Keratinocyte (primary cell): ENCODE measurements at regions not wholly inside any gene's neighbourhood (a gene's known extent, or its start where the extent isn't known, plus 50 kb on each side); places are given as distances from the start of the nearest gene placed in this dataset.

Experiments used
- DNase-seq: peaks from one replicate; pipeline ENCODE4 v3.0.0-alpha.2; 2011; ENCODE audit warnings: low read depth, missing footprints, low spot score
- FAIRE-seq: peaks from 2 replicates; lab custom pipeline; 2011; peaks lifted over from hg19 to GRCh38; lab: Jason Lieb, UNC
- H2AFZ ChIP-seq: 2 replicates; pipeline ENCODE4 v1.6.0; 2012; ENCODE audit warnings: low read length, control low read depth, inconsistent platforms; ENCODE audit not compliant: control insufficient read depth
- H3K27ac ChIP-seq: 2 replicates; pipeline ENCODE4 v1.5.1; 2011; ENCODE audit warnings: low read length; ENCODE audit not compliant: control insufficient read depth, insufficient read depth
- H3K27me3 ChIP-seq: 3 replicates; pipeline ENCODE4 v1.6.0; 2011; ENCODE audit warnings: low read length; ENCODE audit not compliant: control insufficient read depth, insufficient read depth; ENCODE audit errors: extremely low read depth
- H3K36me3 ChIP-seq, 2 experiments: 2 replicates in 1 of 2; 3 replicates in 1 of 2; pipeline ENCODE4 v1.5.1; 2011; ENCODE audit warnings: low read length in 2 of 2, mild to moderate bottlenecking in 1 of 2; ENCODE audit not compliant: control insufficient read depth in 2 of 2, insufficient read depth in 2 of 2; ENCODE audit errors: extremely low read depth in 1 of 2
- H3K4me1 ChIP-seq: 3 replicates; pipeline ENCODE4 v1.5.1; 2011; ENCODE audit warnings: low read length; ENCODE audit not compliant: control insufficient read depth, insufficient read depth; ENCODE audit errors: extremely low read depth
- H3K4me2 ChIP-seq: 3 replicates; pipeline ENCODE4 v1.6.0; 2011; ENCODE audit warnings: low read depth, low read length; ENCODE audit not compliant: control insufficient read depth, insufficient read depth; ENCODE audit errors: extremely low read depth
- H3K4me3 ChIP-seq, 3 experiments: fragments of 200-600 bp in 1 of 3; sonication (generic) in 1 of 3; 2 replicates in 2 of 3; 3 replicates in 1 of 3; pipeline ENCODE4 v1.5.1; 2011 to 2016; ENCODE audit warnings: low read length in 3 of 3, mild to moderate bottlenecking in 3 of 3, control low read depth in 2 of 3, inconsistent platforms in 1 of 3, low read depth in 1 of 3, mixed read lengths in 1 of 3, mixed run types in 1 of 3, moderate library complexity in 1 of 3; ENCODE audit not compliant: control insufficient read depth in 2 of 3, insufficient read depth in 2 of 3; ENCODE audit errors: extremely low read depth in 1 of 3
- H3K79me2 ChIP-seq: 2 replicates; pipeline ENCODE4 v1.6.0; 2012; ENCODE audit warnings: low read length; ENCODE audit not compliant: control insufficient read depth, insufficient read depth
- H3K9ac ChIP-seq: 3 replicates; pipeline ENCODE4 v1.6.0; 2011; ENCODE audit warnings: low read length; ENCODE audit not compliant: control insufficient read depth, insufficient read depth; ENCODE audit errors: extremely low read depth
- H3K9me1 ChIP-seq: 3 replicates; pipeline ENCODE4 v1.6.0; 2011; ENCODE audit warnings: low read length; ENCODE audit not compliant: control insufficient read depth, insufficient read depth; ENCODE audit errors: extremely low read depth
- H3K9me3 ChIP-seq: 2 replicates; pipeline ENCODE4 v1.5.1; 2012; ENCODE audit warnings: low read depth, low read length; ENCODE audit not compliant: control insufficient read depth
- H4K20me1 ChIP-seq: 3 replicates; pipeline ENCODE4 v1.6.0; 2011; ENCODE audit warnings: low read length; ENCODE audit not compliant: control insufficient read depth, insufficient read depth; ENCODE audit errors: extremely low read depth
- EZH2 ChIP-seq: IDR thresholded peaks from one replicate; pipeline ENCODE4 v1.6.1; 2012; ENCODE audit warnings: inconsistent platforms, mild to moderate bottlenecking, low read length, moderate library complexity
- dilution Hi-C: fragments of 300-500 bp; cut with MboI; formaldehyde crosslinking; loops from one replicate; pipeline ENCODE4 v1.7.0; 2020; ENCODE audit warnings: low sequenced_read_pairs; ENCODE audit not compliant: extremely low pct_ligation_motif_present
- TF ChIP-seq, protein P1 (sequence below), 3 experiments: IDR thresholded peaks in 1 of 3; conservative IDR thresholded peaks in 1 of 3; optimal IDR thresholded peaks in 1 of 3; 2 replicates in 2 of 3; 3 replicates in 1 of 3; pipeline versions ENCODE3 to v1.5.1; 2011; ENCODE audit warnings: low read length in 3 of 3, mild to moderate bottlenecking in 3 of 3, moderate library complexity in 2 of 3, control low read depth in 1 of 3, inconsistent platforms in 1 of 3; ENCODE audit not compliant: insufficient read depth in 2 of 3; ENCODE audit errors: extremely low read depth in 1 of 3

DNA sequence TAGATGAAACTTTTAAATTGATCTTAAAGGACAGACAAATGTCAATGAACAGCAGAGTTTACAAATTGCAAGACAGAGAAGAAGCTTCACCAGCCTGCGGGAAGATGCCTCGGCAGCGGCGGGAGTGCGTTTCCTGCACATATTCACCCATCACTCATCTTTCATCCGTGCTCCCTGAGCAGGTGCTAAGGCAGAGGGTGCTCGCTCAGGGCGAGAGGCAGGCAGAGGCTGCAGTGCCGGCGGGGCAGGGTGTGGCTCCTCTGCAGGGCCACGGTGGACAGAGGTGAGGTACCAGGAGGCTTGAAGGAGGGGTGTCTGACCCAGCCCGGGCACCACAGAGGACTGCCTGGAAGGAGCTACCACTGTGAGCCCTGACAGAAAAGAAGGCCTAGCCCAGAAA, 155.2 kb upstream of the PPP2R2D start:
- dilution Hi-C loops, result no loop called here
- Histone ChIP-seq H3K27me3 (no peaks in the 10 kb centered on the region), H3K36me3 (no peaks in the 10 kb centered on the region), H3K9me1 (no peaks in the 10 kb centered on the region), H3K4me2 (no peak overlapping the region), H3K4me1 (no peaks in the 10 kb centered on the region), H2AFZ (no peak overlapping the region), H3K9ac (no peak overlapping the region), H3K27ac (no peak overlapping the region), H3K4me3 (no peak overlapping the region), H3K79me2 (no peaks in the 10 kb centered on the region), H3K9me3 (peaks cover 5% of the 10 kb centered on the region), H4K20me1 (no peaks in the 10 kb centered on the region)
- TF ChIP-seq, protein P1, sequence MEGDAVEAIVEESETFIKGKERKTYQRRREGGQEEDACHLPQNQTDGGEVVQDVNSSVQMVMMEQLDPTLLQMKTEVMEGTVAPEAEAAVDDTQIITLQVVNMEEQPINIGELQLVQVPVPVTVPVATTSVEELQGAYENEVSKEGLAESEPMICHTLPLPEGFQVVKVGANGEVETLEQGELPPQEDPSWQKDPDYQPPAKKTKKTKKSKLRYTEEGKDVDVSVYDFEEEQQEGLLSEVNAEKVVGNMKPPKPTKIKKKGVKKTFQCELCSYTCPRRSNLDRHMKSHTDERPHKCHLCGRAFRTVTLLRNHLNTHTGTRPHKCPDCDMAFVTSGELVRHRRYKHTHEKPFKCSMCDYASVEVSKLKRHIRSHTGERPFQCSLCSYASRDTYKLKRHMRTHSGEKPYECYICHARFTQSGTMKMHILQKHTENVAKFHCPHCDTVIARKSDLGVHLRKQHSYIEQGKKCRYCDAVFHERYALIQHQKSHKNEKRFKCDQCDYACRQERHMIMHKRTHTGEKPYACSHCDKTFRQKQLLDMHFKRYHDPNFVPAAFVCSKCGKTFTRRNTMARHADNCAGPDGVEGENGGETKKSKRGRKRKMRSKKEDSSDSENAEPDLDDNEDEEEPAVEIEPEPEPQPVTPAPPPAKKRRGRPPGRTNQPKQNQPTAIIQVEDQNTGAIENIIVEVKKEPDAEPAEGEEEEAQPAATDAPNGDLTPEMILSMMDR (optimal IDR thresholded peaks at IDR 0.05 in 1 of 3, IDR thresholded peaks at IDR 0.05 in 1 of 3, conservative IDR thresholded peaks at IDR 0.05 in 1 of 3; ENCODE audit: extremely low read depth in 1 of 3, insufficient read depth in 2 of 3, low read length in 3 of 3), result no peak
- no peak for TF ChIP-seq EZH2
- DNase-seq (no peak), FAIRE-seq (no peak)

- no peak overlapping the region for H3K9ac ChIP-seq
- H3K36me3 ChIP-seq, result no peaks in the 10 kb centered on the region
- no peaks in the 10 kb centered on the region for H4K20me1 ChIP-seq
- peaks cover 5% of the 10 kb centered on the region for H3K9me3 ChIP-seq
- dilution Hi-C loops, result no loop called here
- no peak overlapping the region for H3K27ac ChIP-seq
- no peaks in the 10 kb centered on the region for H3K9me1 ChIP-seq
- no peaks in the 10 kb centered on the region for H3K79me2 ChIP-seq
- TF ChIP-seq, protein P1 (optimal IDR thresholded peaks at IDR 0.05 in 1 of 3, IDR thresholded peaks at IDR 0.05 in 1 of 3, conservative IDR thresholded peaks at IDR 0.05 in 1 of 3; ENCODE audit: extremely low read depth in 1 of 3, insufficient read depth in 2 of 3, low read length in 3 of 3), result no peak
- TF ChIP-seq EZH2, result no peak
- no peak overlapping the region for H2AFZ ChIP-seq
- no peak for DNase-seq
- FAIRE-seq, result no peak
- H3K27me3 ChIP-seq, result no peaks in the 10 kb centered on the region
- no peaks in the 10 kb centered on the region for H3K4me1 ChIP-seq
- no peak overlapping the region for H3K4me3 ChIP-seq
- no peak overlapping the region for H3K4me2 ChIP-seq
Measured at GRCh38 chr10:131746241-131746711, 154.5 kb upstream of the PPP2R2D start.
